BJ (cell line): ENCODE measurements at regions not wholly inside any gene's neighbourhood (a gene's known extent, or its start where the extent isn't known, plus 50 kb on each side); places are given as distances from the start of the nearest gene placed in this dataset.

Source experiments
- CTCF ChIA-PET: fragments of 350-600 bp; formaldehyde crosslinking; extraction: SDS; loops from one replicate; lab custom pipeline; 2021; ENCODE audit warnings: antibody characterized with exemption, inconsistent platforms; lab: Yijun Ruan, JAX
- POLR2A ChIA-PET: fragments of 300-600 bp; sonication (Branson Sonifier 250); formaldehyde crosslinking; extraction: SDS; loops from one replicate; lab custom pipeline; 2021; ENCODE audit warnings: antibody characterized with exemption; lab: Charles Lee
- DNase-seq: peaks from one replicate; pipeline ENCODE4 v3.0.0-alpha.2; 2011; ENCODE audit warnings: low read depth
- H3K27me3 ChIP-seq: 2 replicates; pipeline ENCODE4 v1.6.0; 2011; ENCODE audit warnings: low read length; ENCODE audit not compliant: control insufficient read depth, insufficient read depth
- H3K36me3 ChIP-seq: 2 replicates; pipeline ENCODE4 v1.5.1; 2011; ENCODE audit warnings: low read length; ENCODE audit not compliant: control insufficient read depth, insufficient read depth
- H3K4me3 ChIP-seq: 2 replicates; pipeline ENCODE4 v1.5.1; 2011; ENCODE audit warnings: low read depth, mild to moderate bottlenecking, control low read depth, low read length
- CTCF ChIP-seq: IDR thresholded peaks from 2 replicates; pipeline ENCODE4 v1.5.1; 2011; ENCODE audit warnings: low read depth, mild to moderate bottlenecking, control low read depth, inconsistent platforms, low read length, moderate library complexity; ENCODE audit not compliant: insufficient read depth

GRCh38 chr12:107826276-107826675 lies 51.8 kb downstream of the ASCL4 start:
- no peak for TF ChIP-seq CTCF
- ChIA-PET POLR2A (no interaction called here), CTCF (no interaction called here)
- Histone ChIP-seq H3K36me3 (no peaks in the 10 kb centered on the region), H3K27me3 (no peaks in the 10 kb centered on the region), H3K4me3 (no peak overlapping the region)
- DNase-seq, result no peak

- H3K27me3 ChIP-seq, result no peaks in the 10 kb centered on the region
- no peak overlapping the region for H3K4me3 ChIP-seq
- ChIA-PET POLR2A (no interaction called here), CTCF (no interaction called here)
- no peak for DNase-seq
- TF ChIP-seq CTCF, result no peak
- no peaks in the 10 kb centered on the region for H3K36me3 ChIP-seq
Observed at GRCh38 chr12:107829271-107829670, 54.8 kb downstream of the ASCL4 start.

DNA sequence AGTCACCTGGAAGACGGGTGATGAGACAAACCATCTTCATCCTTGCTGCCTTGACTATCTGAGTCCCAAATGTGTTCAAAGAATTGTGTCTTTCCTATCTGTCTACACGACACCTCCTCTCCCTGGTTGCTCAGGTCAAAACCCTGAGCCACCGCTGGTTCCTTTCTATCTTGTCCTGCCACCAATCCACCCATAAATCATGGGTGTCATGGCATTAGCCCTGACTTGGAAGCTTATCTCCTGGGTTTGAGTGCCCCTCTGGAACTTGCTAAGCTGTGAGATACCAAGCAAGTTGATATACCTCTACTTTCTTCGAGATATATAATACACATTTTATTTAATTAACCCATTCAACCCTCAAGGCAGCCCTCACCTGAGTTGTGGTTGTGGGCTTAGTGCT lies 57.9 kb downstream of the ASCL4 start:
- ChIA-PET CTCF (no interaction called here), POLR2A (no interaction called here)
- no peak for DNase-seq
- H3K27me3 ChIP-seq, result no peaks in the 10 kb centered on the region
- H3K36me3 ChIP-seq, result no peaks in the 10 kb centered on the region
- no peak overlapping the region for H3K4me3 ChIP-seq
- no peak for TF ChIP-seq CTCF

- no peak for TF ChIP-seq CTCF
- no peak for DNase-seq
- ChIA-PET CTCF (no interaction called here), POLR2A (no interaction called here)
- H3K4me3 ChIP-seq, result no peak overlapping the region
- peaks cover 10% of the 10 kb centered on the region for H3K27me3 ChIP-seq
- no peaks in the 10 kb centered on the region for H3K36me3 ChIP-seq
Observed at GRCh38 chr12:107840186-107840585, 65.7 kb downstream of the ASCL4 start.

DNA sequence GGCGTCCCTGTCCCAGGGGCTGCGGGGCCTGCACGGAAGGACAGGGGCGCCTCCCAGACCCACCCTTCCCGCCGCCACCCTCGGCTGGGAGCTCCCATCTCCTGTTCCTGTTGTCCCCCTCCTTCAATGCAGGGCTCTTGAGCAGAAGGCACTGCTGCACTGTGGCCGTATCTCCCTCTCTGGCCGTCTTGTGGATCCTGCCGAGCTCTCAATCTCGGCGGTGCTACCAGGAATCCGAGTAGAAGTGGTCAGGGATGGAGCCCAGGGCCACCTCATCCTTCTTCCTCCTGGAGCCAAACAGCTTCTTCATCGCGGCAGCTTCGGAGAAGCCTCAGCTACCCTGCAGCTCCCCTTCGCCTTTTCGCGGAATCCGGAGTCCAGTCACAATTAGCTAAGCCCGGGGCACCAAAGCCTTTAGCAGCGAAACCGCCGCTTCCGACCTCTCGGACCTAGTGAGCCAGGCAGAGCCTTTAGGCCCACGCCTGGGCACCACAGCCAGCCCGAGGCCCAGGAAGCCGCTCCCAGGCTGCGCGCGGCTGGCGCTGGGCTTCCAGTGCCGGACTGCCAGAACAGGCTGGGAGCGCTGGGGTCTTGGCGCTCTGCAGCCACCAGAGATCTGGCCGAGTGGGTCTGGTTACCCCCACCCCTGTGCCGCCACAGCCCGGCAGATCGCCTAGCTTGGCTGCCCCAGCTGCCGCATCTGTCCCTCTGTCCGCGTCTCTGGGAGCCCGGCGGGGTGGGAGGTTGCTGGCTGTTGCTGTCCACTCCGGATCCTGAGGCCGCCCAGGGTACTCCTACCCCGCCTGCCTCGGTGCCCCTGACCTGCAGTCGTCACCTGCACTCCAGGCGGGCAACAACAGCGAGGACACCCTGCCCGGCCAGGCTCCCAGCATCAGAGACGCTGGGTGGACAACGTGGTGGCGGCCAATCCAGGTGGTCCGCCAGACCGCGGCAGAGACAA lies 69.1 kb downstream of the ASCL4 start:
- ChIA-PET CTCF (interaction anchor here (0.9 kb wide), 1 partner anchor 9 kb away, joined by 4 read pairs; no protein-coding TSS in a partner anchor), POLR2A (no interaction called here)
- Histone ChIP-seq H3K4me3 (no peak overlapping the region), H3K36me3 (no peaks in the 10 kb centered on the region), H3K27me3 (peaks cover 22% of the 10 kb centered on the region)
- no peak for TF ChIP-seq CTCF
- no peak for DNase-seq
